HG02763 (cell line): ENCODE measurements at regions not wholly inside any gene's neighbourhood (a gene's known extent, or its start where the extent isn't known, plus 50 kb on each side); places are given as distances from the start of the nearest gene placed in this dataset.

Experiments
- ATAC-seq: cut with Tn5 transposase; IDR thresholded peaks from one replicate; pipeline ENCODE4 v1.9.1; 2021; ENCODE audit warnings: mild to moderate bottlenecking, moderate library complexity; ENCODE audit not compliant: unreplicated experiment

GRCh38 chr12:69059465-69060457 is 126.8 kb upstream of the CPM start:
- ATAC-seq, result no peak

GRCh38 chr12:69061574-69061973 is 128.6 kb upstream of the CPM start:
- no peak for ATAC-seq

- ATAC-seq, result no peak
These were observed 129.8 kb upstream of the CPM start for GRCh38 chr12:69062621-69063237.

- ATAC-seq, result no peak
These were observed 131.9 kb upstream of the CPM start for GRCh38 chr12:69064734-69065443.

- no peak for ATAC-seq
These were observed 132.8 kb upstream of the CPM start for GRCh38 chr12:69065775-69066174.

GRCh38 chr12:69066492-69067373 is 133.8 kb upstream of the CPM start:
- ATAC-seq, result no peak

- no peak for ATAC-seq
These were observed 134.7 kb upstream of the CPM start for GRCh38 chr12:69067713-69068112.

GRCh38 chr12:69068448-69068847 is 135.5 kb upstream of the CPM start:
- ATAC-seq, result no peak

GRCh38 chr12:69069479-69069878 is 136.5 kb upstream of the CPM start:
- ATAC-seq, result no peak

GRCh38 chr12:69070319-69071090 is 137.5 kb upstream of the CPM start:
- peak; percentile 93 for ATAC-seq

GRCh38 chr12:69071091-69071370 is 138.1 kb upstream of the CPM start:
- ATAC-seq, result no peak

GRCh38 chr12:69073035-69073434 is 140.1 kb upstream of the CPM start:
- no peak for ATAC-seq

GRCh38 chr12:69074556-69075349 is 141.8 kb upstream of the CPM start:
- ATAC-seq, result no peak

- ATAC-seq, result no peak
These were observed 150.7 kb upstream of the CPM start for GRCh38 chr12:69083689-69084088.

GRCh38 chr12:69084816-69085378 is 151.9 kb upstream of the CPM start:
- ATAC-seq, result no peak

- ATAC-seq, result no peak
These were observed 152.9 kb upstream of the CPM start for GRCh38 chr12:69085852-69086251.

- ATAC-seq, result no peak
These were observed 151.4 kb upstream of the CPSF6 start for GRCh38 chr12:69087986-69088385.

GRCh38 chr12:69090722-69091121 is 148.6 kb upstream of the CPSF6 start:
- no peak for ATAC-seq

- no peak for ATAC-seq
These were observed 147.8 kb upstream of the CPSF6 start for GRCh38 chr12:69091442-69092017.
